22Rv1 (cell line): ENCODE measurements at regions not wholly inside any gene's neighbourhood (a gene's known extent, or its start where the extent isn't known, plus 50 kb on each side); places are given as distances from the start of the nearest gene placed in this dataset.

ENCODE experiments used
- H3K27ac ChIP-seq: fragments of 450-650 bp; 2 replicates; pipeline ENCODE4 v1.5.1; 2017
- CTCF ChIP-seq: fragments of 450-650 bp; IDR thresholded peaks from 2 replicates; pipeline ENCODE4 v1.5.1; 2017; ENCODE audit warnings: mild to moderate bottlenecking
- ZFX ChIP-seq: fragments of 450-650 bp; IDR thresholded peaks from 2 replicates; pipeline ENCODE4 v1.6.1; 2017; ENCODE audit warnings: antibody characterized with exemption, borderline replicate concordance

GRCh38 chr12:107223821-107224220, 130.5 kb upstream of the CRY1 start:
- no peak for TF ChIP-seq CTCF
- TF ChIP-seq ZFX: no peak

DNA sequence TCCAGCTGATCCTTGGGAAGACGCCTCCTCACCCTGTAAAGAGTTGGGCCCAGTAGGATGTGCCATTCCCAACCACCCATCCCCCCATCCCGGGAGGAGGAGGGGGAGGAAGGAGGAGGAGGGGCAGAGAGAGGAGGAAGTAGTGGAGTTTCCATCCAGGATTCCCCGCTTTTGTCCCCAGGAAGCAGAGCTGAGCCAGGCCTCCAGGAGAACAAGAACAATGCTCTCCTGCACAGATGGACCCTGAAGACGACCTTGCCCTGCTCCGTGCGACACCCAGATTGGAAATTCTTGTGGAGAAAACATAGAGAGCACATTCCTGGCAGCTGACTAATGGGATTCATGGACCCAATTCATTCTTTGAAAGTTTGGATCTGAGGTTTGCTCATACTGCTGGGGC, 132.3 kb upstream of the CRY1 start:
- H3K27ac ChIP-seq: no peak overlapping the region
- TF ChIP-seq ZFX: no peak
- no peak for TF ChIP-seq CTCF

More at GRCh38 chr12:107223821-107224220, 130.5 kb upstream of the CRY1 start:
- H3K27ac ChIP-seq: no peak overlapping the region

DNA sequence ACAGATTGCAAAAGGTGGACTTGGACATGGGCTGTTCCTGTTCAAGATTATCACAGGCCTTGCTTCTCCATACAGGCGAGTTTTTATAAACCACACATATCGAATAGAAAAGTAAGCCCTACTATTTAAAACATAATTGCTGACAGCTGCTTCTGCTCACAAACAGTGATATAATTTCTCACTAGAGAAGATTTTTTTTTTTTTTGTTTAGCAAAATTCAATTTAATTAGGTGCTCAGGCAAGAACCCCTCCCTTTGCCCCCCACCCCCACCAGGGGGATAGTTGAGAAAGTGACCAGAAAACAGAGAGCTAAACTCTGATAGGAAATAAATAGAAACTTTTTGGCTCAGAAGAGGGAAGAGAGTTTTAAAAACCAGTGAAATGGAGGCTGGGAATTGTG, 132.8 kb upstream of the CRY1 start:
- no peak overlapping the region for H3K27ac ChIP-seq
- TF ChIP-seq ZFX: no peak
- no peak for TF ChIP-seq CTCF

DNA sequence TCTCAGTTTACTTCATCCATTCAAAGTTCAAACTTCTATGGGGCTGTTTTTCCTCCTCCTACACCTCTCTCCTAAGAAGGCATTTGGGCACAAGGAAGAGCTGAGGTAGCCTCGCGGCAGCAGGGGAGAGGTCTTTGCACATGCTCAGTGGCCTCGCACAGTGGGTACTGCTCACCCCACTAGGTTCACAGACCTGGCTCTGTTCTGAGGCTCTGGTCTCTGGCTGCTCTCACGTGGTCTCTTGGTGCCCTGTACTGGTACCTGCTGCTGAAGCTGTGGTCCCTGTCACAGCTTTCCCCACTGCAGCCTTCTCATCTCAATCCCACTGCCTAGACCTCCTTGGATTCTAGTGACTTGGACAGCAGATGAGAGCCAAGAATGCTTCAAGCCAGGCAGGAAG, 134.7 kb upstream of the CRY1 start:
- TF ChIP-seq CTCF: no peak
- no peak for TF ChIP-seq ZFX
- no peak overlapping the region for H3K27ac ChIP-seq

DNA sequence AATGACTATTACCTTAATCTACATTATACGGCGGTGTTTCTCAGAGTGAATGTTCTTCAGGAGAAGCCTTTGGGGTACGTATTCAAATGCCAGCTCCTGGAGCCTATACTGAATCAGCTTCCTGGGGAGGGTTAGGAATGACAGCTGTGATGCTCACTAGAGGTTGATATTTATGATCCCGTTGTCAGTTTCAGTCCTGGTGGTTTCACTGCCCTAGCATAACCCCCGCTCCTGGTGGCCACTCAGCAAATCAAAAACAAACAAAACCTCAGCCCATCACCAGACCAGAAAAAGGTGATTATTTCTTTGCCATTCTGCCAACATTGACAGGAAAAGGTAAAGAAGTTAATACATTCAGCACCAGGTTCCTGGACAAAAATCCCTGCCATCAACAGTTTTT, 136.5 kb upstream of the CRY1 start:
- no peak for TF ChIP-seq ZFX
- TF ChIP-seq CTCF: no peak
- no peak overlapping the region for H3K27ac ChIP-seq

DNA sequence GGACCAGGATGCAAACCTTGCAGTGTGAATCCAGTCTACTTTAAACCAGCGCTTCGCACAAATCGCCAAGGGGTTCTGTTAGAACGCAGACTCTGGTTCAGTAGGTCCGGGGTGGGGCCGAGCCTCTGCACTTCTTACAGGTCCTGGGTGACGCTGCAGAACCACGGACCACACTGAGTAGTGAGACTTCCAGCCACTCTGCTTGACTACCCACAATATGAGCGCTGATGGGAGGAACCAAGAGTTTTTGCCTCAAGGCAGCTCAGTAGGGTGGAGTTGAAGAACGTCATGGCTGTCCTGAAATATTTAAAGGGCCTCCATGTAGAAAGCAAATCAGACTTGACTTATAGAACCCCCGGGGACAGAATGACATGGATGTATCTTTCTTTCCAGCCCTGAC, 138.0 kb upstream of the CRY1 start:
- TF ChIP-seq ZFX: no peak
- no peak for TF ChIP-seq CTCF
- H3K27ac ChIP-seq: no peak overlapping the region

DNA sequence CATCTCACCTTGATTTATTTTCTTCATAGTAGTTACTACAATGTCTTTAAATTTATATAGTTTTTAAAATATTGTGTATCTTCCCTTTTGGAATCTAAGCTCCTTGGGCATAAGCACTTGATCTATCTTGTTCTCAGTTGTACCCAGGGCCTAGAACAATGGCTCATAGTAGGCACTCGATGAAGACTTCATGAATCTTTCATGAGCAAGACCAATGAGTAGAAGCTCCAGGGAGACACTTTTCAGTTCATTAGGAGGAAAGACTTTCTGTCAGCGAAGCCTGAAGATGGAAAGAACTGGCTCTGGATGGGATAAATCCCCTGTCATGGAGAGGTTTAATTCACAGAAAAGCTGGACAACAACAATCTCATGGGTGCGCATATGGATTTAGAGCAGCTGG, 140.2 kb upstream of the CRY1 start:
- no peak for TF ChIP-seq CTCF
- TF ChIP-seq ZFX: no peak
- no peak overlapping the region for H3K27ac ChIP-seq
